Middle frontal gyrus (tissue), 1 donor: ENCODE measurements at regions not wholly inside any gene's neighbourhood (a gene's known extent, or its start where the extent isn't known, plus 50 kb on each side); places are given as distances from the start of the nearest gene placed in this dataset.

Source experiments
- DNase-seq: peaks from one replicate; pipeline ENCODE4 v3.0.0-alpha.2; 2015; ENCODE audit warnings: low spot score; ENCODE audit errors: extremely low spot score

DNA sequence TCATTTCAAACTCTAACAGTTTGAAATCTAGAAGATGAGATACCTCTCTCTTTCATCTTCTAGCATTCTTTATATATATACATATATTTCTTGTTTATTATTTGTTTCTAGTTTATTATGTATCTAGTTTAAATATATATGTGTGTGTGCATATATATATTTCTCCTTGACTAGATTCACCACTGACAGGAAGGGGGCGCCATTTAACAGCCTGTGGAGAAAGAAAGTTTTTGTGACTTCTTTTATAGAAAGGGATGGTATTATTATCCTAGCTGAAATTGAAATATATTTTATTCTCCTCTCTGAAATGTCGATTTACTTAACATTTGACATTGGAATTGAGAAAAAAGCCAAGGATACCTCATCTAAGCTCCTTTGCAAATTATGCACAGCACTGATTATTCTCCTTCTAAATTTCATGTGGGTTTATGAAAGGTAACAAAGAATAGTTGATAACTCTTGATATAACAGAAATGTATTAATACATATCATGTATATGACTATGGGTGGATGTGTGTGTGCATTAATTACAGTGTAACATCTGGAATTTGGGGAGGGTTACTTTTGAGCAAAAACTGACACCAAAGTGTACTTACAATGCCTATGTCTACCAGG is 160.7 kb upstream of the NT5C1B start:
- peak; percentile 40 for DNase-seq

DNA sequence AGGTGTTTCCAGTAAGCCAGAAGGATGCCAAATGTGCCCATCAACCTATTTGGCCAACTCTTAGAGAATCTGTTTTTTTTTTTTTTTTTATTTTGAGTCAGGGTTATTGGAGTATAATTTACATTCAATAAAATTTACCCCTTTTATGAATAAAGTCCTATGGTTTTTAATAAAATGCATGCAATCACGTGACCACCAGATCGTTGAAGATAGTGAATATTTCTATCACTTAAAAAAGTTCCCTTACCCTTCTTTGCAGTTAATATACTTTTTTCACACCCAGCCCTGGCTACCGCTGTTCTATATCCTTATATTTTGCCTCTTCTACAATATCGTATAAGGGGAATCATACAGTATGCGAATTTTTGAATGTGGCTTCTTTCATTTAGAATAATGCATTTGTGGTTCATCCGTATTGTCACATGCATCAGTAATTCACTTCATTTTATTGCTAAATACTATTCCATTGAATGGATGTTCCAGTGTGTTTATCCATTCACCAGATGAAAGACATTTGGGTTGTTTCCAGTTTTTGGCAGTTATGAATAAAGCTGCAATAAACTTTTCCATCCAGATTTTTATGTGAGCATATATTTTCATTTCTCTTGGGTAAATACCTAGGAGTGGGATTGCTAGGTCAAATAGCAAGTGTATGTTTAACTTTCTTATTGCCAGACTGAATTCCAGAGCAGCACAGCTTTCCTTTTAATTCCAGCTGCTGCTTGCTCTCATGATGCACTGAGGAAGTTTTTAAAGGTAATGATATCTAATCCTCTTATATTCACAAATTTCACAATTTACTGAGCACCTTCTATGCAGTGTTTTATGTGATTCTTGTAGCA is 156.3 kb upstream of the NT5C1B start:
- no peak for DNase-seq

DNA sequence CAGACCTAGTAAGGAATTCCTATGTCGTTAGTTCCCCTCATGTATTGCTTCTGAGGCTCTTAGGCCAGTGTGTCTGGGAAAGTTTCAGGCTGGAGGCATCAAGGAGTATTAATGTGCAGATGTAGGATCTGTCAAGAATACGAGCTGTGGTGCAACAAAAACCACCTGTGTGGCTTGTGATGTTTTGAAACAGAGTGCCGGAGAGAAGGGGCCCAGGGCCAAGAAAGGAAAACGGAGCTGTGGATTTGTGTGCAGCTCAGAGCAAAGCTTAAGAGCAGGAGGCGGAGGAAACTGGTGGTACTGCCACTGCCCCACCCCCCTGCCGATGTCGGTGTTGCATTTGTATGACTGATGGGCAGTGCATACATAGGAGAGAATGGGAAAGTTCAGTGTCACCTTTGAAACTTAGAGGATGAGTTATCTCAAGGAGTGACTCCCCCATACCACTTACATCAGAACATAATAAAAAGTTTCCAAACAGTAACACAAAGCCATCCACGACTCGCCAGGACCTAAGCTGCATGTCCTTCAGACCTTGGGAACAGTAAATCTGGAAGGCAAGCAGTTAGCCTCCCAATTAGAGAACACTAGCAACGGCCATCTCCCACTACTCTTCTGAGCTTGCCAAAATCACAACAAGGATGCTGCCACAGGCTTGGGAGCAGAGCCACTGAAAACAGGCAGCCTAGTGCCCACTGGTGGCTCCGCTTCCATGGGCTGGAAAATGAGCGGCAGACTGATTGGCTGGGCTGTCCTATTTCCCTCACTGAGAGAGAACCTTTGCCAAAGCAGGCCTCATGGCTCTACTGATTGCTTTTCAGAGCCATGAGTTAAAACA is 152.7 kb upstream of the NT5C1B start:
- no peak for DNase-seq

DNA sequence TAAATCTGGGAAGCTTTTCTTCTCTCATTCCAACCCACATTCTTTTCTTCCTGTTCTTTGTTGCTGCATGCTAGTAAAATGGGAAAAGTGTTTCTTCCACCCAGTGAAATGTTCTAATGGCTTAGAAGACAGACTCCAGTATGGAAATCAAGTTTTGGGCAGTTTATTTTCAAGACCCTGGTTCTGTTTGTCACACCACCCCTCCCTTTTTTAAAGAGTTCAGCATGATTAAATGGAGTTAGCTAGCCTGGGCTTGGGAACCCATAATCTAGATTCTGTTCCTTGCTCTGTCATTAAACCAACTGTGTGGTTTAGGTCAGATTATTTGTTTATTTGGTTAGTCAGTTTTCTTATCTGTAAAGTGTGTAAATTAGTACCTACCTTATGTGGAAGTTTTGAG is 151.8 kb upstream of the NT5C1B start:
- DNase-seq: no peak

DNA sequence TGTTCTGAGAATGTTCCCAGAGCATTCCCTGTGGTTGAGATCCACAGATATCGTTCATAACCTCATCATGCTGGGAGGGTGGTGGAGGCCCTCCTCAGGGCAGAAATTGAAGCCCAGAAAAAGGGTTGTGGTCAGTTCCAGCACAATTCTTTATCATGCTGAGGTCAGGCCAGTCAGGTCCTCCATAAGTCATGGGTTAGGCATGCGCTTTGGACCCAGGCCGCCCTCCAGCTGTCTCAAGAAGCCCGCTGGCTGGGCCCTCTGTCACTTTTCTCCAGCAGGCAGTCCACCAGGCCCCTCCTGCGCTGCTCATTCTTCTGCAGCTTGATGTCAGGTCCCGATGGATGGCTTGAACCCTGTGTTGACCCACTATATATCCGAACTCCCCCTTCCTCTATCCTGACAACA is 151.1 kb upstream of the NT5C1B start:
- DNase-seq: no peak

DNA sequence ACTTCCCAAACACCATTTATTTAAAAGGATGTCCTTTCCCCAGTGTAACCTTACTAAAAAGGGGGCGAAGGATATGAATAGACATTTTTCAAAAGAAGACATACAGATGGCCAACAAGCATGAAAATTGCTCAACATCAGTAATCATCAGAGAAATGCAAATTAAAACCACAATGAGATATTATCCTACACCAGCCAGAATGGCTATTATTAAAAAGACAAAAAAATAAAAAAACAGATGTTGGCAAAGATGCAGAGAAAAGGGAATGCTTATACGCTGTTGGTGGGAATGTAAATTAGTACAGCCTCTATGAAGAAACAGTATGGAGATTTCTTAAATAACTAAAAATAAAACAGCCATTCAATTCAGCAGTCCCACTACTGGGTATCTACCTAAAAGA is 142.3 kb upstream of the NT5C1B start:
- no peak for DNase-seq

DNA sequence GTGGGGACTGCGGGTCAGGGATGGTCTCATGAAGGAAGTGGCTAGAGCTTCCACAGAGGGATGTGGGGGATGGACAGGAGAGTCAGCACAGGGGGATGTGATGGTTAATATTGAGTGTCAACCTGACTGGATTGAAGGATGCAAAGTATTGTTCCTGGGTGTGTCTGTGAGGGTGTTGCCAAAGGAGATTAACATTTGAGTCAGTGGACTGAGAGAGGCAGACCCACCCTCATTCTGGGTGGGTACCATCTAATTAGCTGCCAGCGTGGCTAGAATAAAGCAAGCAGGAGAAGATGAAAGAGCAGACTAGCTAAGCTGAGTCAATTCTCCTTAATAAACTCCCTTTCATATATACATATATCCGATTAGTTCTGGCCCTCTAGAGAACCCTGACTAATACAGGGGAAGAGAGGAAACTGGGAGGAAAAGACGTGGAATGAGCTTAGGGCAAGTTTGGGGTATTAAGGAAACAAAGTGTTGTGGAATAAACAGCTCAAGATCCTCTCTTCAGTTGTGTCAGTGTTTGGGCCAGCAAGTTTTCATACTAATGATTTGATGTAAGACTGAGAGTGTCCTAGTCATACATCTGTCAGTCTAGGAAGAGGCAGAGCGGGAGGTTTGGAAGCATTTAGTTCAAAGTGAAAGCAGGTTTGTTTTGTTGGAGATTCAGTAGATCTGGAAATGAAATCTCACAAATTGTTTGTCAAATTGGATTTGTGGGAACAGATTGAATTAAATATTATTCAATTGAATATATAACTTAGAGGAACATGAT is 135.2 kb upstream of the NT5C1B start:
- DNase-seq: no peak

DNA sequence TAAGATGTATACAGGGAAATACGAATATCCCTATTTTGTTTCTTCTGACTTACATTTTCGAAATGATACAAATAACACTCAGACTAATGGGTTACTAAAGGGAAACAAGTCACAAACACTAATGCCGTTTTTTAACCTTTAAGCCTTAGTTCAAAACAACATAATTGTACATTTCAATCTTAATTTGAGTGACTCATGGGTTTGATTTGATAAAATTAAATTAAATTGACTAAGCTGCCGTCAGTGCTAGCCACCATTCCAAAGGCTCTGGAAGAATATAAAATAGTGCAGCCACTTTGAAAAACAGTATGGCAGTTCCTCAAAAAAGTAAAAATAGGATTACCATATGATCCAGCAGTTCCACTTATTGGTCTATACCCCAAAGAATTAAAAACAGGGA is 133.8 kb upstream of the NT5C1B start:
- DNase-seq: no peak

DNA sequence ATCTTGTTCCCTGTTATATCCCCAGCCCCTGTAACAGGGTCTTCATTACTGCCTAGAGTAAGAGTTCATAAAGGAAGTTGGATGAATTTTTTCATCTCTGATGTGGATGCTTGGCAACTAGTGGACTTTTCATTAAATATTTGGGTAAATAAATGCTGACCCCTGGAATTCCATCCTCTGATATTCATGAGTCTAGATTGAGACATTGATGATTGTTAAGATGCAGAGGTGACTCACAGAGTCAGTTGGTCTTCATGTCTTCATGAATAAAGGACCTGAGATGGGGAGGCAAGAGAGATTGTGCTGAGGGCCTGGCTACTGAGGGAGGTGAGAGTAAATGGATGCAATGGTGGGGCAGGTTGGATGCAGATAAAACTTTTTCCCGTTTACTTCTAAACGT is 132.7 kb upstream of the NT5C1B start:
- no peak for DNase-seq

DNA sequence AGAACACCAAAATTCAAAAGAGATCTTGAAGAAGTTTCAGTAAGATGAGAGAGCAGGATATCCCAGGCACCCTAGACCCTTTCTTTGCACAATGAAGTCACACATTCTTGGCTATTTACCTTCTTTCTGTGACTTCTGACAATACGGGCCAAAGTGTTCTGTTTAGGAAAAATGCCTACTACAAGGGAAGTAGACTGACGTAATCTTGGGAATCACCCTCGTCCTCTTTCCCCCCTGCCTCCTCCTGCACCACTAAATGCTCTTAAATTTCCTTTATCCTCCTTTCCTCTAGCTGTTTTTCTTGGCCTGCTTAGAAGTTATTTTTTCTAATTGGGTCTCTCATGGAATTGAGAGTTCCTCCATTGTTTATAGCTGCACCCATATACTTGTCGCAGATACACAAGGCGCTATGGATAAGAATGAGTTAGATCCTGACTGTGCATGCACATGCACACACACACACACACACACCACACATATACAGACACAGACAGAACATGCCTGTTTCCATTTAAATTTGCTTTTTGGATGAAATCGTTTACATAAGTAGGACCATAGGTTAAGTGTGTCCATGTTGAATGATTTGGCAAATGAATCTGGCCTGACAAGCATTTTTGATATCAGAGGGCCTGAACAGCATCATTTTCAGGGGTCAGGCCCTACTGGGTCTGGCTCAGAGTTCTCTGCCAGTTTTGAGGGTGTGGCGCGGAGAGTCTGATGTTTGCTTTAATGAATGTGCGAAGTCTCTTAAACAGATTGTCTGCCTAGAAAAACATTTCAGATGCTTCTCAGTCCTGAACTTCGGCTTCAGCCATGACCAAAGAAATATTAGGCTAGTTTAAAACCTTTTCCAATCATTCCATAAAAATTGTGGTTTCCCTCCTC is 131.9 kb upstream of the NT5C1B start:
- DNase-seq: no peak

DNA sequence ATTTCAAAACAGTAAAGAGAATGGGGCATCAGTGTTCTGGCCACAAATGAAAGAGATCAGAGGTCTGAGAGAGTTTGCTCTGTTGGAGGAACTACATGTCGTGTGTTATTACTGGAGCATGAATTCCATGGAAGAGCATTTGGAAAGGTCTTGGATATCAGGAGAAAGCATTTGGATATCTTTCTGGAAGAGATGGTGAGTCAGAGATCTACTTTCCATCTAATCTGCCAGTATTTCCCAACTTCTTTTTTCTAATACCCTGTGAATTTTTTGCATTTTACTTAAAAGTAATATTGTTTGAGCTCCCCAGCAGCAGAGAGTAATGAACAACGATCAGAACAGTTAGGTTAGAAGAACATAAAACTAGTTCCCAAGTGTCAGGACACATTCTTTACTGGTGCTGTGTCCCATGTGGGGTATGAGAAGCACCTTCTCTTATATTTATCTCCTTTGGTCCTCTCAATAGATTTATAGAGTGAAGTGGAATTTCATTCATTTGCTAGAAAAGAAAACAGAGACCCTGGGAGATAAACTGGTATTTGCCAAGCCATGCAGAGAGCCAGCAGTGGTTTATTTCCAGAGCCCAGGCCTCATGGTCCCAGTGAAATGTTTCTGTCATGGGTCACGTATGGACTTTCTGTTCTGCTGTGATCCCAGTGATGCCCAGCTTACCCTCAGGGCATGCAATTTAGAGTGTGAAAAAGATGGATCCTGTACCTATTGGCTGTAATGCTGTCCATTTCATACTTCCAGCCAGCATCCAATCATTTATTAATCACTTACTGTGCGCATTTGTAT is 130.8 kb upstream of the NT5C1B start:
- DNase-seq: no peak

DNA sequence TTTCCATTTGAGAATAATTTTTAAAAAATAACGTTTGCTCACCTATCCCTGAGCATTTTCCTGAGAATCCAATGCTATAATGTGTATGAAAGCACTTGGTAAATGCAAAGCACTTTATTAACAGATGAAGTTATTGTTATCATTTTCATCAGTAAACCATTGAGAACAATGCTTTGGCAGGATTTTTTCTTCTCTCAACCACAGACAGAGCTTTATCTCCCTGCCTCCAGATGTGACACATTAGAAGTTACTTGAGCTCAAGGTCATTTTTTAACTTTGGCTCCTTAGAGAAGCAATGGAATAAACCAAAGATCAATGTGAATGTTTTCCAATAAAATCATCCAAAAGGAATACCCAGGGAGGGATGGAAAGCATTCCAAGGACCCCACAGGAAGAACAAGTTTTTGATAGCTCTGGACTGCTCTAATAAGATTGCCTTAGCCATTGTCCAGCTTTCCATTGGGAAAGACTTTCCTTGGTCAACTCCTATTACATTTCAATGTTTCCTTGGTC is 118.9 kb upstream of the NT5C1B start:
- no peak for DNase-seq

DNA sequence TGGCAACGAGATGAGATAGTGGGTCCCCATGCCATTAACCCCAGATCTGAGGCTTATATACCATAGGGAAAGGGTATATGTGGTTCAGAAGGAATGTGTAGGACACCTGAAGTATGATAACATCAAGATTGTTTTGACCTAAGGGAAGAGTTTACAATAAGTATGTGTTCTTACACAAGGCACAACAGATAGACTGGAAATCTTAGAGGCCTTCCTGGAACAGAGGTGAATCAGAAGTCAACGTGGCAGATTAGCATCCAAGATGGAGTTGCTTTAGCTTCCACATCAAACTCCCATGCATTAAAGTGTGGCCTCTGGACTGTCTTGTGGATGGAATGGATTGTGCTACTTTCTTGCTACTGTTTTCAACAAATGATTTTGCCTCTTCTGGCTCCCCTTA is 116.6 kb upstream of the NT5C1B start:
- no peak for DNase-seq

DNA sequence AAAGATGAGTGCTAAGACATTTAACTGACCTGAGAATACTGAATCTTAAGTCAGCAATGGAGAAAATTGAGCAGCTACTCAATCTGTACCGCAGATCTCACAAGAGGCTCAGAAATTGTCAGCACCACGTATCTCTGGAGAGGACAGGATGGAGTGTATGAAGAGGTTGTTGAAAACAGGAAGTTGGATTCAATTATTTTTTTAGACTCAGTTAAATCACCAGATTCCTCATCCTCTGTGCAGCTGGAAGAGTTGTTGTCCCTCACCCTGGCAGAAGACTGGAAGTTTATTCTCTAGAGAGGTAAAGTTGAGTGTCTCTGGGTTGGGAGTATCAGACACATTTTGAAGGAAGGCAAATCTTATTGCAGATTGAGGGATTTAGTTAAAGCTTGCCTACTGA is 114.9 kb upstream of the NT5C1B start:
- DNase-seq: no peak

DNA sequence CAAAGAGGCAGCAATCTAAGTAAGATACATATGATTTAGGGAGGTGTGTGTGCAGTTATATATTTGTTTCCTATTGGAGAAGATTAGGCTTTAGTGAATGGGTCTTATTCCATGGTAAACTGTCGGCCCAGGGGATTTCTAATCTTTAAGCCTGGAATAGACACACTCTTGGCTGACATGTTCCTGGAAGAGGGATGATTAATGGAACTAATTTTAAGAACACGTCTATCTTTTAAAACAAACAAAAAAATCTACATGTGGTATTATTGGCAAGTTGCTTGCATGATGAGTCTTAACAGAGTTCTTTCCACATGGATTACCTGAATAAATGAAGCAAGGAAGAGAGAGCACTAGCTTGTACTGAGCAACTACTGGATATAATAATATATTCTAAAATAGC is 114.2 kb upstream of the NT5C1B start:
- DNase-seq: no peak

DNA sequence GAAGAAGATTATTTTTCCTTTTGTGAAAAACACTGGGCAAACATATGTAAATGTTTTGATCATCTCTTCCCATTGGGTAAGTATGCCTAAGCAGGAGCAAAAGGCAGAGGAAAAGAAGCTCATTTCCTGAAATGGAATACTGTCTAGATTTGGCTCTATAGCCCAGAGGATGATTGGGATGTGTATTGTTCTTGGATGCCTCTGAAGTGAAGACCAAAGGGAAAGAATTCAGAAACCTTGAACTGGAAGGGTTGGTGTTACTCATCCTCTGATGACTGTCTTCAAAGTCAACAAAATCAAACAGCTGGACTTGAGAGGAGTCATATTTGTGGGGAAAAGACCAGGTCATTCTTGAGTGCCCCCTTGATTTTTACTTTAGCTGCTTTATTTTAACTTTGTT is 112.6 kb upstream of the NT5C1B start:
- DNase-seq: no peak

DNA sequence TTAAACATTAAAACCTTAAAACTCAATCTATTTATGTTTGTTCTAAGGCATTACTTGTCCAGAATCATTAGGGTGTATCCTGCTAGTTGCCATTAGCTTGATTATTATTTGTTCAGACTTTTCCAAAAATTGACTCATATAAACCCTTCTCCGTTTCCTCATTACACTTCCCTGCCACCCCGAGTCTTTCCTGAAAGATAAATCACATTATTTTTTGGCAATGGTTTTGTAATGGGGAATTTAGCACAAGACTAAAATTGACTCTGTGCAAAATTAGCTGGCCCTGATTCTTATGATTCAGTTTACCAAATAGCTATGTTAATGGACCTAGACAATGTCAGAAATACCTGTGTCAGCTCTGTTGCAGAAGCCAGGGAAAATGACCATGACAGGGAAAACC is 112.2 kb upstream of the NT5C1B start:
- no peak for DNase-seq

DNA sequence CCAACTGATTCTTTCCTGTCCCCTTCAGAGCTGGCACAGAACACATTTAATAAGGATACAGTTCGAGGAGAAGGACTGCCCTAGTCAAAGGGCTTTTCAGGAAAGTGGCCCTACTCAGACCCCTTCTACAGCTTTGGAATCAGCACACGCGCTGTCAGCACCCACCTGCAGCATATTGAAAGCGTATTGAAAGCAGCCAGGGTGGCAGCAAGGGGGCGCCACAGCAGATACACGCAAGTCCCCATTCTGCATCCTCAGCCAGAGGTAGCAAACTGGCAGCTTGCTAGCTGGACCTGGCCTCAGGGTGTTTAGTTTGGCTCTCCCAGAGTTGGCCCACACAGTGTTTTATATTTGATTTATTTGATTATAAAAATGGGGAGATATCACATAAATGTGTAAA is 101.0 kb upstream of the NT5C1B start:
- DNase-seq: no peak

DNA sequence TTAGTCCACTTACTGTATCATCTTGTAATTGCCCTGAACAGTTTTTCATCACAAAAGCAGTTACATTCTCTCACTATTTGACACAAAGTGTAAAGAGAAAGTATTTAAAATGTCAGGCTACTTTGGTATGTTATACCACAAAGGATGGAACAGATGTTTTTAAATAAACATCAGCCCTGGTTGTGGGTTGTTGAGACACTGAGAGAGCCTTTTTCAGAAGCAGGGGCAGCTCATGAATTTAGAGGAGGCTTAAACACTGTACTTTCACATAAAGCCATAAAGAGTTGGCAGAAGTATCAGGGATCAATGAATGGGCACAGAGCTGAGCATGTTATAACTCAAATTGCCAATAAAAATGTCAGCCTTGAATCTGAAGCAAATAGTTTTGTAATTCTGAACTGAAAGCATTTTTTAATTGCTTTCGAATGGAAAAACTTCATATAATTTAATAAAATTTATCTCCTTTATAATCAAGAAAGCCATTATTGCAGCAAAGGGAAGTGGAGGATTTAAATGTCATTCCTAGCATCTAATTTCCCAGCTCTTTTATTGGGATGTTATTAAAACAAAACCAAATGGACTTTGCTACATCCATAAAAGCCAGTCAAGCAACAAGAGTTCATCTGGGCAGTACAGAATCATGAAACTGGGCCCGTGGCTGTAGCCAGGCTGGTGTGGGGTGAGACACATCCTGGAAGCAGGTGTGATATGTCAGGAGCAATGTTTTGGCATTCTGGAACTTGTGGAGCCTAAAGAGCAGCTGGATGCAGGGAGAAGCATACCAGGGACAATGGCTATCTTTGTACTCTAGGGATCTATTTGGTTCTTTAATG is 95.1 kb upstream of the NT5C1B start:
- DNase-seq: no peak
